GM20000 (cell line): ENCODE measurements at regions not wholly inside any gene's neighbourhood (a gene's known extent, or its start where the extent isn't known, plus 50 kb on each side); places are given as distances from the start of the nearest gene placed in this dataset.

Experiments
- DNase-seq: peaks from one replicate; pipeline ENCODE4 v3.0.0; 2012; ENCODE audit warnings: low spot score
- TF ChIP-seq, protein P1 (sequence below): IDR thresholded peaks from 2 replicates; pipeline ENCODE4 v1.5.1; 2012; ENCODE audit warnings: mild to moderate bottlenecking, control low read depth; ENCODE audit errors: extremely low read depth, missing control alignments

- TF ChIP-seq, protein P1, sequence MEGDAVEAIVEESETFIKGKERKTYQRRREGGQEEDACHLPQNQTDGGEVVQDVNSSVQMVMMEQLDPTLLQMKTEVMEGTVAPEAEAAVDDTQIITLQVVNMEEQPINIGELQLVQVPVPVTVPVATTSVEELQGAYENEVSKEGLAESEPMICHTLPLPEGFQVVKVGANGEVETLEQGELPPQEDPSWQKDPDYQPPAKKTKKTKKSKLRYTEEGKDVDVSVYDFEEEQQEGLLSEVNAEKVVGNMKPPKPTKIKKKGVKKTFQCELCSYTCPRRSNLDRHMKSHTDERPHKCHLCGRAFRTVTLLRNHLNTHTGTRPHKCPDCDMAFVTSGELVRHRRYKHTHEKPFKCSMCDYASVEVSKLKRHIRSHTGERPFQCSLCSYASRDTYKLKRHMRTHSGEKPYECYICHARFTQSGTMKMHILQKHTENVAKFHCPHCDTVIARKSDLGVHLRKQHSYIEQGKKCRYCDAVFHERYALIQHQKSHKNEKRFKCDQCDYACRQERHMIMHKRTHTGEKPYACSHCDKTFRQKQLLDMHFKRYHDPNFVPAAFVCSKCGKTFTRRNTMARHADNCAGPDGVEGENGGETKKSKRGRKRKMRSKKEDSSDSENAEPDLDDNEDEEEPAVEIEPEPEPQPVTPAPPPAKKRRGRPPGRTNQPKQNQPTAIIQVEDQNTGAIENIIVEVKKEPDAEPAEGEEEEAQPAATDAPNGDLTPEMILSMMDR: no peak
- no peak for DNase-seq
These were observed 55.5 kb upstream of the AGTR1 start for GRCh38 chr3:148642214-148642613.

DNA sequence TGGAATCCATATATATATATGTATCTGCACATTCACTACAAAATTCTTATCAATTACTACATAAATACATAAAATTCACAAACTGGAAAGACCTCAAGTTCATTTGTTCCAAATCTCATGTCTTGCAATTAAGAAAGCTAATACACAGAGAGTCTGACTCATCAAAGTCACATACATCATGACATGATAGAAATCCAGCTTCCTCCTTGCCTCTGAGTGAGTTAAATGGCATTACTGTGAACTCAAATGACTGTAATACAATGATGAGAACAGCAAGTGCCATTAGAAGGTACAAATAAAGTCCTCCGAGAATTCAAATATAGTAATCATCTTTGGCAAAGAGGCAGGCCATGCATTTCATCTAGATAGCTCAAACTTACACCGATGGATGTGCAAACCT, 55.1 kb upstream of the AGTR1 start:
- no peak for DNase-seq
- TF ChIP-seq, protein P1: no peak

DNA sequence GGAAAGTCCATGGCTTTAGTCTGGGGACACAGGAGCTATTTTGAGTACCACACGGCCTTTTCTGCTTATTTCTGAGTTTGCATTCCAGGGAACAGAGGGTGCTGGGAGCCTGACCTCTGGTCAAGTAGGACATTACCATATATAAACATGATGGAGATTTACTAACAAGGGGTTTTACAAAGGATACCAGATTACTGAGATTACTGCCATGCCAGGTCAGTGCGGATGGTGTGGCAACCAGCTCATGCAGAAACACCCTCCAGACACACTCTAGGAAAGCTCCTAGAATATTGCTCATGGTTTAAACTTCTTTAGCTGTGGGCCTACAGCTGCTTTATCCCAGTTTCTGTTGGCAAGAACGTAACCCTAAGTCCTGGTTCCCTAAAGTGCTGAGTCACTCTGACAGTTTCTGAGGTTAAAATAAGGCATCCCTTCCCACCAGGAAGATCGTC, 54.3 kb upstream of the AGTR1 start:
- TF ChIP-seq, protein P1: no peak
- no peak for DNase-seq

- DNase-seq: no peak
- TF ChIP-seq, protein P1: no peak
These were observed 51.5 kb upstream of the AGTR1 start for GRCh38 chr3:148646126-148646665.
